ENCODE measurements at regions not wholly inside any gene's neighbourhood (a gene's known extent, or its start where the extent isn't known, plus 50 kb on each side); places are given as distances from the start of the nearest gene placed in this dataset.
"Not testable (repeated sequence)": the region's sequence is repeated elsewhere in the genome, so short reads cannot be mapped to it uniquely, and the experiment has no call there.

DNA sequence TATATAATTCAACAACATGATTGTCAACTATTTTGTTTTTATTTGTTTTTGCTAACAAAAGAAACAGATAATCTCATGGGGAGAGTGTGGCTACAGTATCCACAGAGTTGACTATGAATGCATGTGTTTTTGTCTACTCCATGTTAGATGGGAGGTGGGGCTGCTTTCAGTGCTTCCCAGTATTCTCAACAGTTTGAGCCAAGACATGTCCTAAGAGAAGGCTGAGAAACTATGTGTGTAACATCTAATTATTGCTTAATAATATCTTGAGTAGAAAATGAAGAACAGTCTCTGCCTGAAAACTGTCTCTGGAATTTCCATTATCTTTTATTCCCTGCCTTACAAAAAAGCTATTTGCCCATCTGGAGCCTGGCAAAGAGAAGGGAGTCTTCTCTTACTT, 178.8 kb upstream of the MMADHC start:
- DNase-seq (no peak), ATAC-seq (replicated peaks) (no peak)
- Mint-ChIP-seq H3K9me3 (peaks cover 0 to 2% of the 10 kb centered on the region in 2 donors), H3K27me3 (no peaks in the 10 kb centered on the region), H3K4me3 (no peak overlapping the region), H3K36me3 (no peaks in the 10 kb centered on the region), H3K4me1 (no peaks in the 10 kb centered on the region), H3K27ac (no peak overlapping the region)

DNA sequence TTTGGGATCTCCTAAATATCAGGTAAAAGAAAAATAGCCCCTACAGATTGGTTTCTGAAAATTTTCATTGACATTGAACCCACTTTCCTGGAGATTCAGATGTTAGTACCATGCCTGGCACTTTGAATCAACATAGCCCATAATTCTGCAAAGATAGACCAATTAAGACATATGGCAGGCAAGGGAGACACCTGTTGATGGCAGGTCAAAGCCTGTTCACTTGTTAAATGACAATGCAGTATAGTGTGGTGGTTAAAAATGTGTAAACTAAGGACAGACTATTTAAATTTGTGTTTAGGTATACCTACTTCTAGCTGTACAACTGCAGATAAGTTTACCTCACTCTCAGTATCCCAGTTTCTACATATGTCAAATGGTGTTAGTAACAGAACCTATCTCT, 178.1 kb upstream of the MMADHC start:
- Mint-ChIP-seq H3K4me3 (no peak overlapping the region), H3K4me1 (no peaks in the 10 kb centered on the region), H3K27me3 (no peaks in the 10 kb centered on the region), H3K9me3 (peaks cover 0 to 2% of the 10 kb centered on the region in 2 donors), H3K36me3 (no peaks in the 10 kb centered on the region), H3K27ac (no peak overlapping the region)
- ATAC-seq (replicated peaks) = no peak
- no peak for DNase-seq

- Mint-ChIP-seq H3K4me1 (no peaks in the 10 kb centered on the region), H3K27me3 (no peaks in the 10 kb centered on the region), H3K27ac (no peak overlapping the region), H3K36me3 (no peaks in the 10 kb centered on the region), H3K9me3 (peaks cover 0 to 2% of the 10 kb centered on the region in 2 donors), H3K4me3 (no peak overlapping the region)
- DNase-seq (no peak), ATAC-seq (replicated peaks) (no peak)
These were observed 177.4 kb upstream of the MMADHC start for GRCh38 chr2:149765003-149765402.

- Mint-ChIP-seq H3K4me3 (no peak overlapping the region), H3K27ac (no peak overlapping the region), H3K36me3 (no peaks in the 10 kb centered on the region), H3K9me3 (peaks cover 4 to 5% of the 10 kb centered on the region in 2 donors), H3K27me3 (no peaks in the 10 kb centered on the region), H3K4me1 (no peaks in the 10 kb centered on the region)
- DNase-seq (no peak), ATAC-seq (replicated peaks) (no peak)
These were observed 175.8 kb upstream of the MMADHC start for GRCh38 chr2:149763358-149763757.

GRCh38 chr2:149761611-149762010, 174.0 kb upstream of the MMADHC start:
- Mint-ChIP-seq H3K27ac (no peak overlapping the region), H3K4me1 (no peaks in the 10 kb centered on the region), H3K4me3 (no peak overlapping the region), H3K9me3 (peaks cover 4 to 5% of the 10 kb centered on the region in 2 donors), H3K27me3 (no peaks in the 10 kb centered on the region), H3K36me3 (no peaks in the 10 kb centered on the region)
- DNase-seq = no peak
- ATAC-seq (replicated peaks) = no peak

GRCh38 chr2:149759382-149759781, 171.8 kb upstream of the MMADHC start:
- not testable (repeated sequence) for H3K9me3 Mint-ChIP-seq; H3K4me3 Mint-ChIP-seq; H3K27ac Mint-ChIP-seq; H3K4me1 Mint-ChIP-seq; H3K36me3 Mint-ChIP-seq; DNase-seq; H3K27me3 Mint-ChIP-seq; ATAC-seq (replicated peaks)

GRCh38 chr2:149754722-149755121, 167.1 kb upstream of the MMADHC start:
- not testable (repeated sequence) for DNase-seq; H3K27ac Mint-ChIP-seq; H3K4me1 Mint-ChIP-seq; ATAC-seq (replicated peaks); H3K27me3 Mint-ChIP-seq; H3K4me3 Mint-ChIP-seq; H3K36me3 Mint-ChIP-seq
- H3K9me3 Mint-ChIP-seq = peaks cover 4 to 15% of the 10 kb centered on the region in 2 donors

DNA sequence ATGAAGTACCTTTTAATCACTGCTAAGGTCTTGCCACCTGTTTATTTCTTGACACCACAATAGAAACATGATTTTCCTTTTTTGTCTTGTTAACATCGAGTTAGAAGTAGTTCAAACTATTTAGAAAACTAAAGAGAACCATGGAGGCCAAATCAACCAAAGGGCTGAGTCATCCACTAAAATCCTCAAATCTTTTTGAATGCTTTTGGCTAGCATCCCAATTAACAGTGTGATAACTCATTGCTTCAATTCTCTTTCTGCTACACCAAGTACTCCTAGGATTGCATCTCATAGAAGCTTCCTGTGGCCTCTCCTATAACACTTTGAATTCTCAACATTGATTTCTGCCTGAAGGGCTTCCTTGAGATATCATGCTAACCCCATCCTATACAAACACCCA, 159.9 kb upstream of the MMADHC start:
- ATAC-seq (replicated peaks) (no peak), DNase-seq (no peak)
- H3K27me3 Mint-ChIP-seq = no peaks in the 10 kb centered on the region
- H3K4me1 Mint-ChIP-seq = no peaks in the 10 kb centered on the region
- H3K36me3 Mint-ChIP-seq = no peaks in the 10 kb centered on the region
- H3K27ac Mint-ChIP-seq = no peak overlapping the region
- H3K9me3 Mint-ChIP-seq = peaks cover 0 to 6% of the 10 kb centered on the region in 2 donors
- H3K4me3 Mint-ChIP-seq = no peak overlapping the region

GRCh38 chr2:149745396-149746230, 158.0 kb upstream of the MMADHC start:
- Mint-ChIP-seq H3K9me3 (peaks cover 0 to 2% of the 10 kb centered on the region in 2 donors), H3K4me1 (no peaks in the 10 kb centered on the region), H3K27me3 (no peaks in the 10 kb centered on the region), H3K36me3 (no peaks in the 10 kb centered on the region), H3K27ac (no peak overlapping the region), H3K4me3 (no peak overlapping the region)
- DNase-seq (no peak), ATAC-seq (replicated peaks) (no peak)

DNA sequence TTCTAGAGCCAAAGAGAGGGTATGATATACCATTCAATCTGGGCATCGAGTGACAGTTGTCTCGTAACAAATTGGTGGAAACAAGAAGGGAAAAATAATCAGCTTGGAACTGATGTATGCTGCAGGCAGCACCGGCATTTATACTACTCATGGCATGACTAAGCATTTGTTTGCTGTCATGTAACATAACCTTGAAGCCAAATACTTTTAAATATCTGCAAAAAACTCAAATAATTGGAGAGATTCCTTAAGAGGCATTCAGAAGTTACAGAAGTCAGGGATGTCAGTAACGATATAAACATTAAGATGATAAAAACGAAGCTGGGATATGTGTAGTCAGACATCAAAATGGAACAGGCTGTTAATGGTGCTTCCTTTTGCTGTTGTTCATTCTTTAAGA, 157.3 kb upstream of the MMADHC start:
- Mint-ChIP-seq H3K27ac (no peak overlapping the region), H3K27me3 (no peaks in the 10 kb centered on the region), H3K36me3 (no peaks in the 10 kb centered on the region), H3K9me3 (peaks cover 0 to 2% of the 10 kb centered on the region in 2 donors), H3K4me1 (no peaks in the 10 kb centered on the region), H3K4me3 (no peak overlapping the region)
- DNase-seq = no peak
- ATAC-seq (replicated peaks) = no peak

GRCh38 chr2:149743842-149744448, 156.4 kb upstream of the MMADHC start:
- DNase-seq (no peak), ATAC-seq (replicated peaks) (no peak)
- Mint-ChIP-seq H3K27me3 (no peaks in the 10 kb centered on the region), H3K4me3 (no peak overlapping the region), H3K4me1 (no peaks in the 10 kb centered on the region), H3K27ac (no peak overlapping the region), H3K36me3 (no peaks in the 10 kb centered on the region), H3K9me3 (peaks cover 0 to 2% of the 10 kb centered on the region in 2 donors)

DNA sequence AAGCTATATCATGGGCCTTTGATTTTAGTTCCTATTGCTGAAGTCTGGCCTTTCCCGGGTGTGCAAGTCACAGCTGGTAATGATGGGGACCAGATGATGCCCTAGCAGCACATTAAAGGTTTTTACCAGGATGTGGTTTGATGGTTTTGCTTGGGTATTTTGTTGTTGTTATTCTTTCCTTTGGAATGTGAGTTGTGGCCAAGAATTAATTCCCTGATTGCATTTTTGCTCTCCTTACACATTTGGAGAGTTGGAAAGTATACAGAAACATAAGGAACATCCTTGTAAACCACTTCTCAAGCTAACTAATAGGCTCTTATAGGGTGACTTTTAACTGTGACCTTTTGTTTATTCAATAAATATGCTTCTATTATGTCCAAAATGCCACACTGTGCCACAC, 154.1 kb upstream of the MMADHC start:
- no peaks in the 10 kb centered on the region for H3K4me1 Mint-ChIP-seq
- H3K4me3 Mint-ChIP-seq = no peak overlapping the region
- DNase-seq = no peak
- no peak for ATAC-seq (replicated peaks)
- H3K27me3 Mint-ChIP-seq = no peaks in the 10 kb centered on the region
- no peak overlapping the region for H3K27ac Mint-ChIP-seq
- no peaks in the 10 kb centered on the region for H3K36me3 Mint-ChIP-seq
- H3K9me3 Mint-ChIP-seq = no peaks in the 10 kb centered on the region

DNA sequence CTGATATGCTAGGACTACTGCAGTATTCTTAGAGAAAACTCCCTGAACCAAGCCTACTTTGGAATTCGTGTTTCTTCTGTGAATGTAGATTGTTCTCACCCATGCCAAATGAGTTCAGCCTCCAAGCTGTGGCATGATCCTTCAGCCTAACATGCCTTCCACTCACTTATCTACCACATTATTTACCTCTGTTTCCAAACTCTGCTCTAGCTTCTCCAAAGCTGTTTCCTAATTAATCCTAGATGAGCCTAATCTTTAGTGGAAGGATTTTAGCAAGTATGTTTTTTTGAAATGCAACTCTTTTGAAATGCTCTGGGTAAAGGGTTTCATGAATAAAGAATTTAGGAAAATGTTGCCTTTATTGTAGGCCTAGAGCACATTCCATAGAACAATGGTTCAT, 152.9 kb upstream of the MMADHC start:
- Mint-ChIP-seq H3K4me3 (no peak overlapping the region), H3K4me1 (no peaks in the 10 kb centered on the region), H3K9me3 (no peaks in the 10 kb centered on the region), H3K27ac (no peak overlapping the region), H3K36me3 (no peaks in the 10 kb centered on the region), H3K27me3 (no peaks in the 10 kb centered on the region)
- ATAC-seq (replicated peaks) (no peak), DNase-seq (no peak)

DNA sequence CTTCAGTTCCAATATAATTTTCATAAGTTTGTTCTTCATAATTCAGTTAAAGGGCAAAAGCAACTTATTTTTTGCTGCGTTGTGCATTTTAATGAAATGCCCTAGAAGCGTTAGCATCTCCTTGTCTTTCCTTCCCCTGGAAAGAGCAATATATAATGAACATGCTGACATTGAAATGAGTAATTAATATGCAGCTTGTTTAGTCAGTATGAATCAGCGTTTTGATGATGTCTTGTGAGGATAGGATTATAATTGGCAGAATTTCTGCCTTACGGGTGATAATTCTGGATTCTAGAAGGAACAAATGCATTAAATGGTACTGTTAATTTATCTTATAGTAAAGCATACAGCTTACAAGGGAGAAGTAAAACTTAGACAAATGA, 152.3 kb upstream of the MMADHC start:
- no peaks in the 10 kb centered on the region for H3K9me3 Mint-ChIP-seq
- H3K4me3 Mint-ChIP-seq = no peak overlapping the region
- ATAC-seq (replicated peaks) = no peak
- no peaks in the 10 kb centered on the region for H3K36me3 Mint-ChIP-seq
- H3K27me3 Mint-ChIP-seq = no peaks in the 10 kb centered on the region
- no peak overlapping the region for H3K27ac Mint-ChIP-seq
- DNase-seq = no peak
- H3K4me1 Mint-ChIP-seq = no peaks in the 10 kb centered on the region

- no peaks in the 10 kb centered on the region for H3K27me3 Mint-ChIP-seq
These were observed 151.8 kb upstream of the MMADHC start for GRCh38 chr2:149739171-149739882.

More at GRCh38 chr2:149739171-149739882, 151.8 kb upstream of the MMADHC start:
- DNase-seq (no peak), ATAC-seq (replicated peaks) (no peak)
- Mint-ChIP-seq H3K9me3 (no peaks in the 10 kb centered on the region), H3K4me3 (no peak overlapping the region), H3K27ac (no peak overlapping the region), H3K4me1 (no peaks in the 10 kb centered on the region), H3K36me3 (no peaks in the 10 kb centered on the region)

All from stimulated activated naive B cell treated with anti-CD40 and anti-IgM and Interleukin-4, amounts not matched to agents 10 μg/mL and 1 μg/mL and 100 μg/mL, for 72 hours (primary cell).